HPDE6-E6E7 (cell line): ENCODE measurements at regions not wholly inside any gene's neighbourhood (a gene's known extent, or its start where the extent isn't known, plus 50 kb on each side); places are given as distances from the start of the nearest gene placed in this dataset.

Experiments used
- DNase-seq: peaks from one replicate; pipeline ENCODE4 v3.0.0; 2011; ENCODE audit warnings: missing footprints; ENCODE audit errors: extremely low spot score

DNA sequence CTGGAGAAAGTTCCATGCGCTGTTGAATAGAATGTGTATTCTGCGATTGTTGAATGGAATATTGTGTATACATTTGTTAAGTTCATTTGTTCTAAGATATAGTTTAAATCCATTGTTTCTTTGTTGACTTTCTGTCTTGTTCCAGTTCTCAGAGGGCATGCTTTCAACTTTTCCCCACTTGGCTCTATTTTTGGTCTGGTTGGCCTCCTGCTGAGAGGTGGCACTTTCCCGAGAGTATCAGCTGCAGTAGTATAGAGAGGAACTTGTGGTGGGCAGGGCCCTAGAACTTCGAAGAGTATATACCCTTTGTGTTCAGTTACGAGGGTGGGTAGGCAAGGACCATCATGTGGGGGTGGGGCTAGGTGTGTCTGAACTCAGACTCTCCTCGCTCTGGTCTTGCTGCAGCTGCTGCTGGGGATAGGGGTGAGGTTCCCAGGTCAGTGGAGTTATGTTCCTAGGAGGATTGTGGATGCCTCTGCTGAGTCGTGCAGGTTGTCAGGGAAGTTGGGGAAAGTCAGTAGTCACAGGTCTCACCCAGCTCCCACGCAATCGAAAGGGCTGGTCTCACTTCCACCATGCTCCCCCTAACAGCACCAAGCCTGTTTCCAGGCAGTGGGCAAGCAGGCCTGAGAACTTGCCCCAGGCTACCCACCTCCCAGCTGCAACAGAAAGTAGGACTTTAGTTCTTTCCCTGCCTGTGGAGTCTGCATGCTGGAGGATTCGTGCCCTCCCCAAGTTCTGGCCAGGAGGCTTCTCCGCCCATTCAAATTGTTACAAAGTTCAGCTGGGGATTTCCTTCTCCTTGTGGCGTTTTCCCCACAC is 118.9 kb upstream of the SSTR4 start:
- DNase-seq: no peak

GRCh38 chr20:22918286-22918983 is 116.7 kb upstream of the SSTR4 start:
- no peak for DNase-seq

DNA sequence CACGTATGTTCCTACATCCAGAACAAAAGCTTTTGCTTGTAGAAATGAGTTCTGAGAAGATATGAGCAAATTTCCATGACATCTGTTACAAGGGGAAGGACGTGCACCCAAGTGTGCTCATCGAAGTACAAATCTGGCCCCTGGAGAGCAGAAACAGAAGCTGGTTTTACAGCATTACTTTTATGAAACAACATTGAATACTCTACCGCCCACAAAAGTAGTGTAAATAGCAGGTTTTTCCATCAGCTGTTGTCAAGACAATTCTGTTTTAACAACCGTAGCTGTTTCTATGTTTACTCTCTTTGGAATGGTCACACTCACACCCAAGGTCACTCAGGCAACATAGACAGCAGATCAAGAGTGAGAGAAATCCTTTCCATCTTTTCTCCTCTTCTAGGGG is 114.2 kb upstream of the SSTR4 start:
- no peak for DNase-seq

DNA sequence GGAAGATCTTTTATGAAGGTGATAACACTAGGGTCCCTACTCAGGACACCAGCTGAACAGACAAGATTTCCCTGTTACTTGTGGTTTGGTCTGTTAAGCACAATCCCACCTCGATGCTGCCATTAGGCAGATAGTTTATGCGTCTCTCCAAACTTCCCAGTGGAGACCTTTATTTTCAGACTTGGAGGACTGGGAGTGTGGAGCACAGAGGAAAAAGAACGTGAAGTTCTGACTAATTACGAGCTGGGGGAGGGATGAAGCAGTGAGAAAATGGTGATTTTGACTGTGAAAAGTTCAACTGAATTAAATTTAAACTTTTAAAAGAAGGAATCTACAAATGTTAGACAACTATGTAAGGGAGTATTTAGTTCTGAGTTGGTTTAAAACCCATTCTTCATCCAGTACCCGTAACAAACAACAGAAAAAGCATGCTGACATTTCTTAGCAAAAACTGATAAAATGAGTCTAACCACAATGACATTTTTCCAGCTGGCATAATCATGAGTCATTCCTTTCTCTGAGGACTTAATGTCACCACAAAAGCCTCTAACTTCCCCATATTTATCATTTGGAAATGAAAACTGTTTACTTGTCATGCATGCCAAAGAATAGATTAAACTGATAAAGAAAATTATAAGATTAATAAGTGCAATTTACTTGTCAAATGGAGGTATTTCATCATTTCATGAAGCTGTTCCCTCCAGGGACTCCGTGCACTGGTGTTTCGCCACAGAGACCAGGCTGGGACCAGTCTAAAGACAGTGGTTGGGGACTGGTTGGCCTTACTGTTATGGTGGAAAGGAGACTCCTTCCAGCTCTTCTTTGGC is 113.3 kb upstream of the SSTR4 start:
- DNase-seq: peak; percentile 63

GRCh38 chr20:22922987-22923386 is 112.1 kb upstream of the SSTR4 start:
- DNase-seq: no peak

GRCh38 chr20:22924046-22924737 is 110.9 kb upstream of the SSTR4 start:
- peak; percentile 36 for DNase-seq

DNA sequence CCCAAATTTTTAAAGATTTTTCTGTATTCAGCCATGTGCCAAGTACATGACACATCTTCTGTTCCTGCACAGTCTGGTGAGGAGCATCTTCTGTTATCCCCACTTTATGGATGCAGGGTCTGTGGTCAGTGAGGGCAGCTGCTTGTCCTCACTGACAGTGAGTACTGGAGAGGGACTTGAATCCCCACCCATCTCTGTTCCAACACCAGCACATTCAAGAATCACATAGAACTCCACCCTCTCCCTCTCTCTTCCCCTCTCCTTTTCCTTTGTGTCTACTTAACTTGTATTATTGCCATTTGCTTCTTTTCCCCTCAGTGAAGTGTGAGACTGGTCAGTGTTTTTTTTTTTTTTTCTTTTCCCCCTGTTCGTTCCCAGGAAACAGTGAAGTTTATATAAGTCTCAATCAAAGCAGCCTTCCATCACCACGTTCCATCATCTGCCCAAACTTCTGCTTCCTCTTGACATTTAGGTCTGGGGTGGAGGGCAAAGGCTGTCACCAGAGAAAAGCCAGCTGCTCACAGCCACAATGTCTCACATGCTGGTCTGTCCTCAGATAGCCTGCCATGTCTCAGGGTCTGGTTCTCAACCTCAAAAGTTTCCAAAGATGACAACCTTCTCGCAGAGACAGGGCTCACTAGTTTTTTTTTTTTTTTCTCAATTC is 110.0 kb upstream of the SSTR4 start:
- no peak for DNase-seq

DNA sequence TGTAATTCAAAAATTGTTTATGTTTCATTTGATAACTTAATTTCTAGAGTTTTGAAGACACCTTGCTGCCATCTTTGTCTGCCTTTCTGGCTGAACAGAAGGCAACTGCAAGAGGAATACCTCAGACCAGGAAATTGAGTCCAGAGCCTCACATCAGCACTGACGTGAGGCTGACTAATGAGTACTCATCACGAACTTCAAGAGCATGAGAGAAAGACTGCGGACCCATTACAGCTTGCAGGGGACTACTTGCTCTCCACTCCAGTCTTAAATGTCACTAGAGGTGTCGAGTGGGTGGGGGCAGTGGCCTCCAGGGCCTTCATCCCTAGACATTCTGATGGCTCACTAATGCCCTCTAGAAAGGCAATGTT is 109.5 kb upstream of the SSTR4 start:
- peak; percentile 35 for DNase-seq

DNA sequence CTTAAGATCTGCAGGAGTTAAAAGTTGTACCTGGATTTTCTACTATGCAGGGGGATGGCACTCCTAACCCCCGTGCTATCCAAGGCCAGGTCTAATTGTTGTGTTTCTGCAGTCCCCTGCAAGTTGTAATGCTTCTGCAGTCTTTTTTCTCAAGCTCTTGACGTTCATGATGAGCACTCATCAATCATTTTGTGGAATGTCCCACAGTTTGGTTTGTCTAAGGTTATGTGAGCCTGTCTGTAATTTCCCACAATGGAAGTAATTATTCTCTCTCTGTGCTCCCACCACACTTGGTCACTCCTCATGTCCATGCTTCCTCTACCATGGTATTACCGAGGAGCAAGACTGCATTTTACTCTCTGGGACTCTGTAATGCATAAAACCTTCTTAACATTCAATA is 107.6 kb upstream of the SSTR4 start:
- DNase-seq: no peak

- no peak for DNase-seq
These were observed 106.4 kb upstream of the SSTR4 start for GRCh38 chr20:22928679-22929078.

GRCh38 chr20:22929661-22930060 is 105.5 kb upstream of the SSTR4 start:
- DNase-seq: no peak

DNA sequence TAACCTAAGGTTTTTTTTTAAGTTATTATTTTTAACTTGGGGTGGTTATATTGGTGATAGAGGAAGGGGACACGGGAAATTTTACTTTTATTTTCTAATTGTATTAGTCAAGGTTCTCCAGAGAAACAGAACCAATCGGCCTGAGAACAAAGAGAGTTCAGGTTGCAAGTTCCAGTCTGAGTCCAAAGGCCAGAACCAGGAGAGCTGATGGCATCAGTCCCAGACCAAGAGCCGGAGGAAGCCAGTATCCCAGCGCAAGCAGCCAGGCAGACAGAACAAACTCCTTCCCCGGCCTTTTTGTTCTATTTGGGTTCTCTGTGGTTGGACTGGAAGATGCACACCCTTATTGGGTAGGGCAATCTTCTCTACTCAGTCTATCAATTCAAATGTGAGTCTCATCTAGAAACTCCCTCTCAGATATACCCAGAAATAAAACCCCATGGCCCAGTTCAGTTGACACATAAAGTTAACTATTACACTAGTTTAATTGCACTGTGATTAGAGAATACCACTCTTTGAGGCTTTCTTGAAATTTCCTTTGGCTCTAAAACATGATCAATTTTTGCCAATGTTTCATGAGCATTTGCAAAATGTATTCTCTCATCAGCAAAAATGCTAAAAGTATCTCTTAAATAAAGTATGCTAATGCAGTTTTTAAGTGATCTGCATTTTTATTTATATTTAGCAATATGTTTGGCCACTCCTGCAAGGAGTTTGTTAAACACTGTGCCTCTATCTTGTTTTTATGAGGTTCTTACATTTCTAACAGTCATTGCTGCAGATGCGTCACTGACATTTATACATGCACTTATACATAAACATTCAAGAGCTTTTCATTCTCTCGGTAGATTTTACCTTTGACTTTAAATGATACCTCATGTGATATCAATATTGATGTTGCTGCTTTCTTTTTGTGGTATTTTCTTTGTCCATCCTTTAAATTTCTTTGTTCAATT is 103.2 kb upstream of the SSTR4 start:
- DNase-seq: no peak

GRCh38 chr20:22939181-22939580 is 95.9 kb upstream of the SSTR4 start:
- no peak for DNase-seq

DNA sequence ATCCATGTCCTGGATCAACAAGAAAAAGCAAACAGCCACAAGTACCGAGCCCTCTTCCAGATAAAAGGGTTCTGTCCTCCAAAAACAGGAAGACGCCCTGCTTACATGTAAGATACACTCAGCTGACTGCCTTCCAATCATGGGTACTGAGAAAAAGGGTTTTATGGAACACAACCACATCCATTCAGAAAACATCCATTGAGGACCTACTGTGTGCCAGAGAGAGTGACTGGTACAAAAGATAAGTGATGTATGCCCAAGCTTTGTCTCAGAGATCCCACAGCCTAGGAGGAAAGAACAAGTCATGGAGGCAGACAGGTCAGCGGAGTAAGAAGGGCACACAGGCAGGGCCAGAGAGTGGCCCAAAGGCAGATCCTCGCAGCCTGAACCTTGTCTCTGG is 94.8 kb upstream of the SSTR4 start:
- no peak for DNase-seq

DNA sequence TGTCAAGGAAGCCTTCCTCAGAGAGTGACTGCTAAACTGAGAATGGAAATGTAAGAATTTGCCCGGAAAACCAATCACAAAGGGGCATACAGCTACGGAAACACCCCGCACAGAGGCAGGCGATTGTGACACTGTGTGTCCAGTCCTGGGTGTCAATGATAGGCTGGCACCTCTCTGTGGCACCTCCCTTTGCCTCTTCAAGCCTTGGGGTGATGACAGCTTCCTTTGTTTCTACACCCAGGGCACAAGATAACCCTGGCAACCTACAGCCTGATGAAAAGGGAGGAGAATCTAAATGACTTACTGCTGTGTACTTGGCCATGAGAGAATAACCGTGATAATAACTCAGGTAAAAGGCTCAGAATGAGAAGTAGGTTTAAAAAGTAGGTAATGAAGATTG is 93.6 kb upstream of the SSTR4 start:
- DNase-seq: no peak

- DNase-seq: no peak
These were observed 92.4 kb upstream of the SSTR4 start for GRCh38 chr20:22942742-22943141.

- no peak for DNase-seq
These were observed 91.0 kb upstream of the SSTR4 start for GRCh38 chr20:22944062-22944461.

- DNase-seq: no peak
These were observed 90.2 kb upstream of the SSTR4 start for GRCh38 chr20:22944936-22945335.

DNA sequence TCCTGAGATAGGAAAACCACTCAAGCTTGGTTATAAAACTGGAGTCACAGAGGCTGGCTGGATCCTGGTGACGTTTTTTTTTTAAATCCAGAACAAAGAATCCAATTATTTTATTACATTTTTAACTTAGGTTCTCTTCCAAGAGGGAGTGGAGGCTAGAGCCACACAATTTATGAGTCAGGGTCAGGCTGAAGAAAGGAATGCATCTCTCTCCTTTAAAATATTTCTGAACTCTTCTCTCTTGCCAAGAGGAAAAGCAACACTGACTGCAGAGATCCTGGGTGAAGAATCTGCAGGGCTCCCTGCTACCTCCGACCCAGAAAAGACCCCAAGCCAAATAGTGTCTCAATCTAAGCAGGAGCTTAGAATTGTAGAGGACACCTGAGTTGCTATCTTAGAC is 88.5 kb upstream of the SSTR4 start:
- DNase-seq: no peak
